ENCODE measurements at regions not wholly inside any gene's neighbourhood (a gene's known extent, or its start where the extent isn't known, plus 50 kb on each side); places are given as distances from the start of the nearest gene placed in this dataset.

GRCh38 chr13:74187564-74187963 lies 53.4 kb upstream of the KLF12 start:
- TF ChIP-seq CTCF (IDR thresholded peaks at IDR 0.05) (no peak), POLR2A (IDR thresholded peaks at IDR 0.05) (no peak)
